MCF 10A (cell line): ENCODE measurements at regions not wholly inside any gene's neighbourhood (a gene's known extent, or its start where the extent isn't known, plus 50 kb on each side); places are given as distances from the start of the nearest gene placed in this dataset.

Experiments
- BruUV-seq: library from RNA; stranded (reverse); fragments of 400-500 nt; replicated peaks from 2 replicates; lab custom pipeline; 2021; lab: Mats Ljungman, UMichigan
- CTCF ChIA-PET: fragments of 300-600 bp; sonication (Branson Sonifier 250); formaldehyde crosslinking; extraction: SDS; loops from one replicate; lab custom pipeline; 2021; ENCODE audit warnings: antibody characterized with exemption, inconsistent platforms; lab: Yijun Ruan, JAX
- POLR2A ChIA-PET: fragments of 300-600, 350-650 bp; sonication (Branson Sonifier 250); formaldehyde crosslinking; extraction: SDS; loops from one replicate; lab custom pipeline; 2020; ENCODE audit warnings: antibody characterized with exemption, inconsistent platforms; lab: Yijun Ruan, JAX
- DNase-seq: peaks from one replicate; pipeline ENCODE4 v3.0.0-alpha.2; 2018; ENCODE audit not compliant: unreplicated experiment
- H3K27ac Mint-ChIP-seq: one replicate; pipeline ENCODE4 v1.8.0; 2022; ENCODE audit warnings: mild to moderate bottlenecking, low read depth, mixed read lengths; ENCODE audit not compliant: unreplicated experiment
- H3K27me3 Mint-ChIP-seq: one replicate; pipeline ENCODE4 v1.8.0; 2022; ENCODE audit warnings: mixed read lengths; ENCODE audit not compliant: insufficient read depth, unreplicated experiment
- H3K36me3 Mint-ChIP-seq: one replicate; pipeline ENCODE4 v1.8.0; 2022; ENCODE audit warnings: mild to moderate bottlenecking, moderate library complexity, mixed read lengths; ENCODE audit not compliant: insufficient read depth, unreplicated experiment
- H3K4me1 Mint-ChIP-seq: one replicate; pipeline ENCODE4 v1.8.0; 2022; ENCODE audit warnings: mixed read lengths; ENCODE audit not compliant: insufficient read depth, unreplicated experiment
- H3K4me3 Mint-ChIP-seq: one replicate; pipeline ENCODE4 v1.8.0; 2022; ENCODE audit warnings: mild to moderate bottlenecking, moderate library complexity, mixed read lengths; ENCODE audit not compliant: unreplicated experiment
- H3K9me3 Mint-ChIP-seq: one replicate; pipeline ENCODE4 v1.8.0; 2022; ENCODE audit warnings: mixed read lengths; ENCODE audit not compliant: unreplicated experiment
- intact Hi-C: fragments of 100-400 bp; cut with micrococcal nuclease; formaldehyde crosslinking; loops from 2 replicates; pipeline ENCODE4 v1.14.1; 2022
- TF ChIP-seq, protein P1 (sequence below): fragments of 200-600 bp; IDR thresholded peaks from one replicate; pipeline ENCODE4 v1.8.0; 2022; ENCODE audit warnings: antibody characterized with exemption, mild to moderate bottlenecking; ENCODE audit not compliant: unreplicated experiment

DNA sequence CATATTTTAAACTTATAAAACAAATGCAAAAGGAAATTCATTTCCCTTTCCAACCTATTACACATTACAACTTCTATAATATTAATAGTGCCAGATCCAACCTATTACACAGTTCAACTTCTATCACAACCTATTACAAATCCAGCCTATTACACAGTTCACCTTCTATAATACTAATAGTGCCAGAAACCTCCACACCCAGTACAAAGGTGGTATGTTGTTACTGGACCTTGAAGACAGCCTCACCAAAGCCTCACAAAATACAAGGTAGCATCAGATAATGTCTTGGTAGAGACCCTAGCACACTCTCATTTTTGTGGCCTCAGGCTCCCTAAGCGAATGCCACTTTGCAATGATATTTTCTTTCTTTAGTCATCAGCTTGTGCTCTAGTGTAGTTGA is 68.7 kb upstream of the PELI2 start:
- no TSS peak for BruUV-seq
- DNase-seq: no peak
- ChIA-PET POLR2A (no interaction called here), CTCF (no interaction called here)
- intact Hi-C loops: no loop called here
- H3K9me3 Mint-ChIP-seq: no peaks in the 10 kb centered on the region
- TF ChIP-seq, protein P1, sequence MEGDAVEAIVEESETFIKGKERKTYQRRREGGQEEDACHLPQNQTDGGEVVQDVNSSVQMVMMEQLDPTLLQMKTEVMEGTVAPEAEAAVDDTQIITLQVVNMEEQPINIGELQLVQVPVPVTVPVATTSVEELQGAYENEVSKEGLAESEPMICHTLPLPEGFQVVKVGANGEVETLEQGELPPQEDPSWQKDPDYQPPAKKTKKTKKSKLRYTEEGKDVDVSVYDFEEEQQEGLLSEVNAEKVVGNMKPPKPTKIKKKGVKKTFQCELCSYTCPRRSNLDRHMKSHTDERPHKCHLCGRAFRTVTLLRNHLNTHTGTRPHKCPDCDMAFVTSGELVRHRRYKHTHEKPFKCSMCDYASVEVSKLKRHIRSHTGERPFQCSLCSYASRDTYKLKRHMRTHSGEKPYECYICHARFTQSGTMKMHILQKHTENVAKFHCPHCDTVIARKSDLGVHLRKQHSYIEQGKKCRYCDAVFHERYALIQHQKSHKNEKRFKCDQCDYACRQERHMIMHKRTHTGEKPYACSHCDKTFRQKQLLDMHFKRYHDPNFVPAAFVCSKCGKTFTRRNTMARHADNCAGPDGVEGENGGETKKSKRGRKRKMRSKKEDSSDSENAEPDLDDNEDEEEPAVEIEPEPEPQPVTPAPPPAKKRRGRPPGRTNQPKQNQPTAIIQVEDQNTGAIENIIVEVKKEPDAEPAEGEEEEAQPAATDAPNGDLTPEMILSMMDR: no peak
- H3K27me3 Mint-ChIP-seq: peaks cover 10% of the 10 kb centered on the region
- no peaks in the 10 kb centered on the region for H3K36me3 Mint-ChIP-seq
- no peak overlapping the region for H3K4me3 Mint-ChIP-seq
- no peak overlapping the region for H3K27ac Mint-ChIP-seq
- H3K4me1 Mint-ChIP-seq: no peaks in the 10 kb centered on the region

GRCh38 chr14:56055511-56055910 is 62.7 kb upstream of the PELI2 start:
- TF ChIP-seq, protein P1: no peak
- intact Hi-C loops: no loop called here

GRCh38 chr14:56056031-56056430 is 62.2 kb upstream of the PELI2 start:
- CTCF ChIA-PET: no interaction called here

More at GRCh38 chr14:56055511-56055910, 62.7 kb upstream of the PELI2 start:
- H3K27ac Mint-ChIP-seq: no peak overlapping the region
- H3K4me1 Mint-ChIP-seq: no peaks in the 10 kb centered on the region
- H3K36me3 Mint-ChIP-seq: no peaks in the 10 kb centered on the region
- CTCF ChIA-PET: no interaction called here
- no peak for DNase-seq
- H3K4me3 Mint-ChIP-seq: no peak overlapping the region
- no TSS peak for BruUV-seq
- no peaks in the 10 kb centered on the region for H3K9me3 Mint-ChIP-seq
- POLR2A ChIA-PET: interaction anchor here (0.7 to 1.4 kb wide), 2 partner anchors 9 to 10 kb away, joined by 3 read pairs; no protein-coding TSS in a partner anchor
- peaks cover 32% of the 10 kb centered on the region for H3K27me3 Mint-ChIP-seq

GRCh38 chr14:56057071-56057741 is 61.0 kb upstream of the PELI2 start:
- TF ChIP-seq, protein P1: no peak
- H3K36me3 Mint-ChIP-seq: no peaks in the 10 kb centered on the region
- no TSS peak for BruUV-seq
- intact Hi-C loops: no loop called here
- ChIA-PET CTCF (interaction anchor here (0.6 kb wide), 1 partner anchor 619 kb away, joined by 3 read pairs; no protein-coding TSS in a partner anchor), POLR2A (interaction anchor here (0.6 to 1.4 kb wide), 2 partner anchors 11 to 340 kb away, joined by 3 read pairs; no protein-coding TSS in a partner anchor)
- H3K4me3 Mint-ChIP-seq: no peak overlapping the region
- no peaks in the 10 kb centered on the region for H3K9me3 Mint-ChIP-seq
- no peaks in the 10 kb centered on the region for H3K4me1 Mint-ChIP-seq
- no peak overlapping the region for H3K27ac Mint-ChIP-seq
- H3K27me3 Mint-ChIP-seq: peaks cover 32% of the 10 kb centered on the region
- DNase-seq: no peak

More at GRCh38 chr14:56056031-56056430, 62.2 kb upstream of the PELI2 start:
- H3K27ac Mint-ChIP-seq: no peak overlapping the region
- BruUV-seq: no TSS peak
- no peaks in the 10 kb centered on the region for H3K9me3 Mint-ChIP-seq
- intact Hi-C loops: no loop called here
- DNase-seq: no peak
- H3K4me1 Mint-ChIP-seq: no peaks in the 10 kb centered on the region
- H3K27me3 Mint-ChIP-seq: peaks cover 32% of the 10 kb centered on the region
- H3K4me3 Mint-ChIP-seq: no peak overlapping the region
- no peaks in the 10 kb centered on the region for H3K36me3 Mint-ChIP-seq
- TF ChIP-seq, protein P1: no peak
- POLR2A ChIA-PET: interaction anchor here (1.4 kb wide), 1 partner anchor 10 kb away, joined by 3 read pairs; no protein-coding TSS in a partner anchor
